SK-N-SH (cell line): ENCODE measurements at regions not wholly inside any gene's neighbourhood (a gene's known extent, or its start where the extent isn't known, plus 50 kb on each side); places are given as distances from the start of the nearest gene placed in this dataset.

Source experiments
- CTCF ChIA-PET: fragments of 300-600, 350-600 bp; formaldehyde crosslinking; extraction: SDS; loops from one replicate; lab custom pipeline; 2021; lab: Yijun Ruan, JAX
- POLR2A ChIA-PET: fragments of 350-600 bp; sonication (Branson Sonifier 250); formaldehyde crosslinking; extraction: SDS; loops from one replicate; lab custom pipeline; 2020; ENCODE audit warnings: antibody characterized with exemption, inconsistent platforms; lab: Yijun Ruan, JAX
- DNase-seq: peaks from one replicate; pipeline ENCODE4 v3.0.0; 2012
- H2AFZ ChIP-seq: fragments of 200-600 bp; sonication (generic); 2 replicates; pipeline ENCODE4 v1.8.1; 2016; ENCODE audit warnings: antibody characterized with exemption, mild to moderate bottlenecking, low read depth
- H3F3A ChIP-seq: fragments of 200-600 bp; sonication (generic); replicated peaks from 2 replicates; pipeline ENCODE3; 2016; ENCODE audit warnings: antibody characterized with exemption, mild to moderate bottlenecking; ENCODE audit not compliant: insufficient read depth
- H3K27ac ChIP-seq, 2 experiments: fragments of 200-500 bp in 1 of 2; fragments of 200-600 bp in 1 of 2; sonication (Bioruptor generic) in 1 of 2; sonication (generic), shearing (Covaris generic) in 1 of 2; 2 replicates each; pipeline versions ENCODE4 v1.5.1 to v1.6.1; 2014 to 2016; ENCODE audit warnings: low read depth in 2 of 2, inconsistent platforms in 1 of 2, low read length in 1 of 2, mild to moderate bottlenecking in 1 of 2, mixed read lengths in 1 of 2
- H3K27me3 ChIP-seq: fragments of 200-600 bp; sonication (generic), shearing (Covaris generic); 2 replicates; pipeline ENCODE4 v1.6.1; 2016; ENCODE audit warnings: mixed run types; ENCODE audit not compliant: insufficient read depth
- H3K36me3 ChIP-seq, 2 experiments: fragments of 200-500 bp in 1 of 2; fragments of 200-600 bp in 1 of 2; sonication (Bioruptor generic) in 1 of 2; sonication (generic) in 1 of 2; replicated peaks in 1 of 2; 2 replicates each; pipeline versions ENCODE3 to v1.5.1; 2014 to 2016; ENCODE audit warnings: low read length in 1 of 2, mild to moderate bottlenecking in 1 of 2; ENCODE audit not compliant: insufficient read depth in 2 of 2, control insufficient read depth in 1 of 2
- H3K4me1 ChIP-seq, 2 experiments: fragments of 200-500 bp in 1 of 2; fragments of 200-600 bp in 1 of 2; sonication (Bioruptor generic) in 1 of 2; sonication (generic), shearing (Covaris generic) in 1 of 2; 2 replicates each; pipeline versions ENCODE4 v1.5.1 to v1.6.1; 2014 to 2016; ENCODE audit warnings: low read depth in 1 of 2, low read length in 1 of 2, mixed run types in 1 of 2; ENCODE audit not compliant: insufficient read depth in 2 of 2, control insufficient read depth in 1 of 2
- H3K4me2 ChIP-seq: fragments of 200-600 bp; sonication (generic), shearing (Covaris generic); 2 replicates; pipeline ENCODE4 v1.6.1; 2017; ENCODE audit warnings: mixed run types
- H3K4me3 ChIP-seq, 2 experiments: fragments of 200-500 bp in 1 of 2; fragments of 200-600 bp in 1 of 2; sonication (Bioruptor generic) in 1 of 2; sonication (generic), shearing (Covaris generic) in 1 of 2; 2 replicates each; pipeline versions ENCODE4 v1.5.1 to v1.8.1; 2014 to 2016; ENCODE audit warnings: low read depth in 2 of 2, inconsistent platforms in 1 of 2, low read length in 1 of 2, mild to moderate bottlenecking in 1 of 2, mixed read lengths in 1 of 2, moderate library complexity in 1 of 2
- H3K79me2 ChIP-seq: fragments of 200-600 bp; sonication (generic); 2 replicates; pipeline ENCODE4 v1.8.1; 2017; ENCODE audit warnings: mild to moderate bottlenecking; ENCODE audit not compliant: insufficient read depth
- H3K9ac ChIP-seq: fragments of 200-600 bp; sonication (generic); 2 replicates; pipeline ENCODE4 v1.6.1; 2017; ENCODE audit warnings: mixed run types
- H3K9me2 ChIP-seq: fragments of 200-600 bp; sonication (generic); 2 replicates; pipeline ENCODE4 v1.6.1; 2017; ENCODE audit warnings: mixed run types
- H3K9me3 ChIP-seq: fragments of 200-600 bp; sonication (generic); 2 replicates; pipeline ENCODE4 v1.6.1; 2017; ENCODE audit warnings: mixed run types, mild to moderate bottlenecking, moderate library complexity
- H4K20me1 ChIP-seq: fragments of 200-600 bp; sonication (generic); 2 replicates; pipeline ENCODE4 v1.6.1; 2017; ENCODE audit warnings: mild to moderate bottlenecking, mixed run types; ENCODE audit not compliant: insufficient read depth
- ELF1 ChIP-seq: IDR thresholded peaks from 2 replicates; pipeline ENCODE4 v1.4.0; 2012
- EZH2phosphoT487 ChIP-seq: fragments of 200-600 bp; sonication (generic); IDR thresholded peaks from 2 replicates; pipeline ENCODE4 v1.6.1; 2017; ENCODE audit warnings: low read depth, mixed run types, mild to moderate bottlenecking, antibody characterized with exemption, moderate library complexity, borderline replicate concordance
- FOXM1 ChIP-seq: IDR thresholded peaks from 2 replicates; pipeline ENCODE4 v1.4.0; 2012; ENCODE audit warnings: low read depth, mild to moderate bottlenecking
- GABPA ChIP-seq: IDR thresholded peaks from 2 replicates; pipeline ENCODE4 v1.4.0; 2012; ENCODE audit warnings: low read depth, mild to moderate bottlenecking
- MXI1 ChIP-seq: IDR thresholded peaks from 2 replicates; pipeline ENCODE4 v1.6.1; 2012; ENCODE audit warnings: mild to moderate bottlenecking, low read depth, low read length, improper control_type of control experiment
- NFIC ChIP-seq: IDR thresholded peaks from 2 replicates; pipeline ENCODE4 v1.4.0; 2012; ENCODE audit warnings: borderline replicate concordance
- RAD21 ChIP-seq: IDR thresholded peaks from 2 replicates; pipeline ENCODE4 v1.6.1; 2012; ENCODE audit warnings: mild to moderate bottlenecking, low read length
- RCOR1 ChIP-seq: fragments of 150-350 bp; IDR thresholded peaks from 2 replicates; pipeline ENCODE4 v1.6.1; 2017; ENCODE audit warnings: antibody characterized with exemption, low read length
- RXRA ChIP-seq: IDR thresholded peaks from 2 replicates; pipeline ENCODE4 v1.4.0; 2012; ENCODE audit warnings: low read depth, mild to moderate bottlenecking, borderline replicate concordance
- SMC3 ChIP-seq: IDR thresholded peaks from 2 replicates; pipeline ENCODE4 v1.6.1; 2012; ENCODE audit warnings: low read depth, low read length, improper control_type of control experiment
- TAF1 ChIP-seq: IDR thresholded peaks from 2 replicates; pipeline ENCODE4 v1.6.1; 2012; ENCODE audit warnings: low read depth, mild to moderate bottlenecking, low read length, moderate library complexity, borderline replicate concordance
- YY1 ChIP-seq: IDR thresholded peaks from 2 replicates; pipeline ENCODE4 v1.4.0; 2012; ENCODE audit warnings: low read depth, mild to moderate bottlenecking
- WGBS: methylation state at CpG from one replicate; pipeline ENCODE4 v1.1.6; 2017; ENCODE audit warnings: low lambda C conversion rate; 5-methylcytosine and 5-hydroxymethylcytosine counted together
- TF ChIP-seq, protein P1 (sequence below): IDR thresholded peaks from 2 replicates; pipeline ENCODE4 v1.4.0; 2012; ENCODE audit warnings: low read depth, borderline replicate concordance
- TF ChIP-seq, protein P2 (sequence below): fragments of 200-600 bp; sonication (generic); IDR thresholded peaks from 2 replicates; pipeline ENCODE4 v1.6.1; 2017; ENCODE audit warnings: antibody characterized with exemption, mild to moderate bottlenecking, moderate library complexity
- TF ChIP-seq, protein P3 (sequence below): fragments of 150-350 bp; IDR thresholded peaks from 2 replicates; pipeline ENCODE4 v1.6.1; 2016; ENCODE audit warnings: mild to moderate bottlenecking, low read depth, low read length

DNA sequence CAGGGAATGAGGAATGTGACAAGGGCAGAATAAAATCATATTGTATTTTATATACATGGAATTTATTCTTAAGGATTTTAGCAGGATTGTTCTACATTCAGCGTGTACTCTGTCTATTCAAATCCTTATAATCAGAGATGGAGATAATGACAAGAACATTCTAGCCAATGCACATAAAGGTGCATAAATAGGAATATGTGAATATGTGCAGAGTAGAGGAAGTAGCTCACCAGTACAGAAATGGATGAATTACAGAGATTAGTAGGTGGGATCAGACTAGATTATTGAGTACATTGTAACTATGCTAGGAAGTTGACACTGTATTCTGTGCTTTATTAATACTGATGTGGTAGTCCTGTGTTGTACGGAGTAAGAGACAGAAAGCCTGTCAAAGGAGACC is 1308.8 kb downstream of the FAM181B start:
- H3K4me1 ChIP-seq = no peaks in the 10 kb centered on the region
- no peak overlapping the region for H3K9ac ChIP-seq
- no peak for DNase-seq
- H4K20me1 ChIP-seq = no peaks in the 10 kb centered on the region
- no peak overlapping the region for H3K27ac ChIP-seq
- no peaks in the 10 kb centered on the region for H3K79me2 ChIP-seq
- H3K9me2 ChIP-seq = no peaks in the 10 kb centered on the region
- no peak overlapping the region for H2AFZ ChIP-seq
- H3F3A ChIP-seq = no peaks in the 10 kb centered on the region
- ChIA-PET CTCF (no interaction called here), POLR2A (no interaction called here)
- no peaks in the 10 kb centered on the region for H3K27me3 ChIP-seq
- no peak overlapping the region for H3K4me2 ChIP-seq
- H3K36me3 ChIP-seq = no peaks in the 10 kb centered on the region
- 38% methylated on average over 2 of the region's 2 CpGs for WGBS
- H3K9me3 ChIP-seq = no peaks in the 10 kb centered on the region
- H3K4me3 ChIP-seq = no peak overlapping the region
- TF ChIP-seq, protein P1, sequence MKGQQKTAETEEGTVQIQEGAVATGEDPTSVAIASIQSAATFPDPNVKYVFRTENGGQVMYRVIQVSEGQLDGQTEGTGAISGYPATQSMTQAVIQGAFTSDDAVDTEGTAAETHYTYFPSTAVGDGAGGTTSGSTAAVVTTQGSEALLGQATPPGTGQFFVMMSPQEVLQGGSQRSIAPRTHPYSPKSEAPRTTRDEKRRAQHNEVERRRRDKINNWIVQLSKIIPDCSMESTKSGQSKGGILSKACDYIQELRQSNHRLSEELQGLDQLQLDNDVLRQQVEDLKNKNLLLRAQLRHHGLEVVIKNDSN = no peak
- TF ChIP-seq RAD21 = no peak
- TF ChIP-seq EZH2phosphoT487 = no peak
- no peak for TF ChIP-seq TAF1
- TF ChIP-seq, protein P2, sequence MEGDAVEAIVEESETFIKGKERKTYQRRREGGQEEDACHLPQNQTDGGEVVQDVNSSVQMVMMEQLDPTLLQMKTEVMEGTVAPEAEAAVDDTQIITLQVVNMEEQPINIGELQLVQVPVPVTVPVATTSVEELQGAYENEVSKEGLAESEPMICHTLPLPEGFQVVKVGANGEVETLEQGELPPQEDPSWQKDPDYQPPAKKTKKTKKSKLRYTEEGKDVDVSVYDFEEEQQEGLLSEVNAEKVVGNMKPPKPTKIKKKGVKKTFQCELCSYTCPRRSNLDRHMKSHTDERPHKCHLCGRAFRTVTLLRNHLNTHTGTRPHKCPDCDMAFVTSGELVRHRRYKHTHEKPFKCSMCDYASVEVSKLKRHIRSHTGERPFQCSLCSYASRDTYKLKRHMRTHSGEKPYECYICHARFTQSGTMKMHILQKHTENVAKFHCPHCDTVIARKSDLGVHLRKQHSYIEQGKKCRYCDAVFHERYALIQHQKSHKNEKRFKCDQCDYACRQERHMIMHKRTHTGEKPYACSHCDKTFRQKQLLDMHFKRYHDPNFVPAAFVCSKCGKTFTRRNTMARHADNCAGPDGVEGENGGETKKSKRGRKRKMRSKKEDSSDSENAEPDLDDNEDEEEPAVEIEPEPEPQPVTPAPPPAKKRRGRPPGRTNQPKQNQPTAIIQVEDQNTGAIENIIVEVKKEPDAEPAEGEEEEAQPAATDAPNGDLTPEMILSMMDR = no peak

DNA sequence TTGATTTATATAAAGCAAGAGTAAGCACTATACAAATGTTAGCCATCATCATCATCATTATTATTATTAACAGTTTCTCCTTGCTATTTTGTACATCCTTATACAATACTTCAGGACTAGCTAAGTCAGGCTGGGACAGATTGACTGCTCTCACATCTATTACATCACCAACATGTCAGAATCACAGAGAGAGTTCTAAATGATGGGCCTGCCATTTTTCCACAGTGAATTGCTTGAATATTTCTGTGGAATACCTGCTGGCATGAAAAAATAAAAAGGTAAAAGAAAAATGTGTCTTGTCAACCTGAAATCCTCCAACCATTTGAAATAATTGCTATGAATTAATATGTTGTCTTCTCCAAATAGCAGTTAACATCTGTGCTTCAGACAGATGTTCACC is 1311.3 kb downstream of the FAM181B start:
- CTCF ChIA-PET = no interaction called here
- POLR2A ChIA-PET = no interaction called here

More for the DNA sequence above, 1311.3 kb downstream of the FAM181B start:
- H3K27me3 ChIP-seq = no peaks in the 10 kb centered on the region
- no peak overlapping the region for H3K4me2 ChIP-seq
- no peaks in the 10 kb centered on the region for H4K20me1 ChIP-seq
- no peak overlapping the region for H3K4me3 ChIP-seq
- H3K36me3 ChIP-seq = no peaks in the 10 kb centered on the region
- H3K9ac ChIP-seq = no peak overlapping the region
- H3K9me2 ChIP-seq = no peaks in the 10 kb centered on the region
- H3F3A ChIP-seq = no peaks in the 10 kb centered on the region
- H2AFZ ChIP-seq = no peak overlapping the region
- no peaks in the 10 kb centered on the region for H3K4me1 ChIP-seq
- no peak overlapping the region for H3K27ac ChIP-seq
- H3K79me2 ChIP-seq = no peaks in the 10 kb centered on the region
- no peak for DNase-seq
- no peaks in the 10 kb centered on the region for H3K9me3 ChIP-seq
- TF ChIP-seq EZH2phosphoT487 (no peak), SMC3 (no peak), MXI1 (no peak), RCOR1 (no peak), GABPA (no peak), YY1 (no peak), FOXM1 (no peak), NFIC (no peak), RXRA (no peak), ELF1 (no peak)
- TF ChIP-seq, protein P3, sequence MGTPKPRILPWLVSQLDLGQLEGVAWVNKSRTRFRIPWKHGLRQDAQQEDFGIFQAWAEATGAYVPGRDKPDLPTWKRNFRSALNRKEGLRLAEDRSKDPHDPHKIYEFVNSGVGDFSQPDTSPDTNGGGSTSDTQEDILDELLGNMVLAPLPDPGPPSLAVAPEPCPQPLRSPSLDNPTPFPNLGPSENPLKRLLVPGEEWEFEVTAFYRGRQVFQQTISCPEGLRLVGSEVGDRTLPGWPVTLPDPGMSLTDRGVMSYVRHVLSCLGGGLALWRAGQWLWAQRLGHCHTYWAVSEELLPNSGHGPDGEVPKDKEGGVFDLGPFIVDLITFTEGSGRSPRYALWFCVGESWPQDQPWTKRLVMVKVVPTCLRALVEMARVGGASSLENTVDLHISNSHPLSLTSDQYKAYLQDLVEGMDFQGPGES = no peak
